HEK293 (cell line): ENCODE measurements at regions not wholly inside any gene's neighbourhood (a gene's known extent, or its start where the extent isn't known, plus 50 kb on each side); places are given as distances from the start of the nearest gene placed in this dataset.

ENCODE experiments used
- ZBTB8A ChIP-seq: fragments of 450-650 bp; formaldehyde crosslinking; IDR thresholded peaks from 2 replicates; pipeline ENCODE4 v1.5.1; 2016; ENCODE audit warnings: missing biosample characterization, missing genetic modification characterization
- ZNF777 ChIP-seq: fragments of 450-650 bp; formaldehyde crosslinking; IDR thresholded peaks from 2 replicates; pipeline ENCODE4 v1.5.1; 2017; ENCODE audit warnings: missing biosample characterization, missing genetic modification characterization, borderline replicate concordance
- TF ChIP-seq, protein P1 (sequence below): fragments of 450-650 bp; formaldehyde crosslinking; IDR thresholded peaks from 2 replicates; pipeline ENCODE4 v1.5.1; 2016; ENCODE audit warnings: missing biosample characterization, missing genetic modification characterization

GRCh38 chr3:132911741-132912415, 126.3 kb upstream of the TMEM108 start:
- TF ChIP-seq, protein P1, sequence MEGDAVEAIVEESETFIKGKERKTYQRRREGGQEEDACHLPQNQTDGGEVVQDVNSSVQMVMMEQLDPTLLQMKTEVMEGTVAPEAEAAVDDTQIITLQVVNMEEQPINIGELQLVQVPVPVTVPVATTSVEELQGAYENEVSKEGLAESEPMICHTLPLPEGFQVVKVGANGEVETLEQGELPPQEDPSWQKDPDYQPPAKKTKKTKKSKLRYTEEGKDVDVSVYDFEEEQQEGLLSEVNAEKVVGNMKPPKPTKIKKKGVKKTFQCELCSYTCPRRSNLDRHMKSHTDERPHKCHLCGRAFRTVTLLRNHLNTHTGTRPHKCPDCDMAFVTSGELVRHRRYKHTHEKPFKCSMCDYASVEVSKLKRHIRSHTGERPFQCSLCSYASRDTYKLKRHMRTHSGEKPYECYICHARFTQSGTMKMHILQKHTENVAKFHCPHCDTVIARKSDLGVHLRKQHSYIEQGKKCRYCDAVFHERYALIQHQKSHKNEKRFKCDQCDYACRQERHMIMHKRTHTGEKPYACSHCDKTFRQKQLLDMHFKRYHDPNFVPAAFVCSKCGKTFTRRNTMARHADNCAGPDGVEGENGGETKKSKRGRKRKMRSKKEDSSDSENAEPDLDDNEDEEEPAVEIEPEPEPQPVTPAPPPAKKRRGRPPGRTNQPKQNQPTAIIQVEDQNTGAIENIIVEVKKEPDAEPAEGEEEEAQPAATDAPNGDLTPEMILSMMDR = no peak
- TF ChIP-seq ZBTB8A (tag by site-specific recombination) = no peak
- TF ChIP-seq ZNF777 = no peak
